Skeletal muscle satellite cell (primary cell): ENCODE measurements at regions not wholly inside any gene's neighbourhood (a gene's known extent, or its start where the extent isn't known, plus 50 kb on each side); places are given as distances from the start of the nearest gene placed in this dataset.

ENCODE experiments used
- H3K27me3 ChIP-seq: 2 replicates; pipeline ENCODE4 v1.7.0; 2013; ENCODE audit warnings: low read length; ENCODE audit not compliant: control insufficient read depth, insufficient read depth
- H3K36me3 ChIP-seq: 2 replicates; pipeline ENCODE4 v1.7.0; 2013; ENCODE audit warnings: mild to moderate bottlenecking, control low read depth, low read length; ENCODE audit not compliant: insufficient read depth
- H3K4me1 ChIP-seq: 2 replicates; pipeline ENCODE4 v1.7.0; 2013; ENCODE audit warnings: low read length; ENCODE audit not compliant: control insufficient read depth, insufficient read depth
- H3K4me2 ChIP-seq: 2 replicates; pipeline ENCODE4 v1.7.0; 2013; ENCODE audit warnings: mild to moderate bottlenecking, low read length
- H3K4me3 ChIP-seq: 2 replicates; pipeline ENCODE4 v1.7.0; 2013; ENCODE audit warnings: low read length
- H3K9ac ChIP-seq: 2 replicates; pipeline ENCODE4 v1.7.0; 2013; ENCODE audit warnings: mild to moderate bottlenecking, low read depth, low read length, moderate library complexity
- H3K9me3 ChIP-seq: replicated peaks from 2 replicates; pipeline ENCODE4 v1.7.0; 2013; ENCODE audit warnings: mild to moderate bottlenecking, control low read depth, low read length

DNA sequence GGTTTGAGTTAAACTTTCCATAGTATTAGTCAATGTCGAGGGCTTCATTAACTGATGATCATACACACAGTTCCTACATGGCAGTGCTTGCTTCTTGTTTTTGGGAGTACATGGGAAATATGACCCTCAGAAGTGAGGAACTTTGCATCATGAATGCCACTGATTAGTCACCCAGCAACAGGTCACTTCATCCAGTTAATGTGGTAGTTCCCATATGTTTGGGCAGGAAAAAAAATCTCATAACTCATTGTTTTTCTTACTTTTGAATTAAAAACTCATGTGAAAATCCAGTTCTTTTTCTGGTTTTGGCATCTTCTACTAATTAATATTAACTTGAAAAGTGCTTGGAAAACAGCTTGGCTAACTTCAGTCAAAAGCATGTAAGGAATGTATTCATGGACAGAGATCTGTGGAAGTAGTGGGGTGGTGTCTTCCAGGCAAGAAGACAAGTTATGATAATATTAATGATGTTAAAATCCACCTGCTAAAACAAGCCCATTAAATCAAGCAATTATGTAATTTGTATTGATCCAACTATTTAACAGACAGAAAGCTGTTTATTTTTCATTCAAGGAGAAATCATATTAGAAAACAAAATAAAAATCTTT is 309.1 kb upstream of the NAV3 start:
- Histone ChIP-seq H3K9ac (no peak overlapping the region), H3K4me2 (no peak overlapping the region), H3K9me3 (no peaks in the 10 kb centered on the region), H3K36me3 (no peaks in the 10 kb centered on the region), H3K27me3 (no peaks in the 10 kb centered on the region), H3K4me3 (no peak overlapping the region), H3K4me1 (no peaks in the 10 kb centered on the region)

DNA sequence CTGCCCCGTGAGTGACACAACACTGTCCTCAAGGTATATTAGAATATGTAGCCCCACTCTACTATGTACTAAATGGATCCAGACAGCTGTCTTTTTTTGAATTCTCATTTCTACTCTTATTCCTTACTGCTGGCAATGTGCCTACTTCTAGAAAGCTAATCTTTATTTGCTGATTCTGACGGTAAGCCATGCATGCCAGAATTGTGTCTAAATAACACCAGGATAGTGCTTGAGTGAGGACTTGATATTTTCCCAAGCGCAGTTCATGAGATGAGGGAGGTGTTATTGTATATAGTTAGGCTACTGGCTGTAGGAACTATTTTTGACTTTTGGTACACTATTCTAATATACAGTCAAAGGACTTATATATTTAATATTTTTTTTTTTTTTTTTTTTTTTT is 316.2 kb upstream of the NAV3 start:
- Histone ChIP-seq H3K36me3 (no peaks in the 10 kb centered on the region), H3K9me3 (no peaks in the 10 kb centered on the region), H3K4me3 (no peak overlapping the region), H3K4me1 (no peaks in the 10 kb centered on the region), H3K9ac (no peak overlapping the region), H3K4me2 (no peak overlapping the region), H3K27me3 (no peaks in the 10 kb centered on the region)

DNA sequence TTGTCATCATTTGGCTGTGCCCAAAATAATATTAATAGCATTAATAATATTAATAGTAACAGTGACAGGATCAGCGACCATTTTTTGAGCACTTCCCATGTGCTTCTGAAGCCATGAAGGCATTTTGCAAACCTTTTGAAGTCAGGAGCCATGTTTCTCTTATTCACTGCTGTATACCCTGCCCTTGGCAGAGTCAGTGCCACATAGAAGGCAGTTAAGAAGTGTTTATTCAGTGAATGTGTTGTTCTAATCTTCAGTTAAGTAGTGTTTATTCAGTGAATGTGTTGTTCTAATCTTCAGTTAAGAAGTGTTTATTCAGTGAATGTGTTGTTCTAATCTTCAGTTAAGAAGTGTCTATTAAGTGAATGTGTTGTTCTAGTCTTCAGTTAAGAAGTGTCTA is 319.7 kb upstream of the NAV3 start:
- H3K9ac ChIP-seq = no peak overlapping the region
- no peak overlapping the region for H3K4me3 ChIP-seq
- no peaks in the 10 kb centered on the region for H3K4me1 ChIP-seq
- H3K27me3 ChIP-seq = no peaks in the 10 kb centered on the region
- H3K4me2 ChIP-seq = no peak overlapping the region
- no peaks in the 10 kb centered on the region for H3K36me3 ChIP-seq
- no peaks in the 10 kb centered on the region for H3K9me3 ChIP-seq

DNA sequence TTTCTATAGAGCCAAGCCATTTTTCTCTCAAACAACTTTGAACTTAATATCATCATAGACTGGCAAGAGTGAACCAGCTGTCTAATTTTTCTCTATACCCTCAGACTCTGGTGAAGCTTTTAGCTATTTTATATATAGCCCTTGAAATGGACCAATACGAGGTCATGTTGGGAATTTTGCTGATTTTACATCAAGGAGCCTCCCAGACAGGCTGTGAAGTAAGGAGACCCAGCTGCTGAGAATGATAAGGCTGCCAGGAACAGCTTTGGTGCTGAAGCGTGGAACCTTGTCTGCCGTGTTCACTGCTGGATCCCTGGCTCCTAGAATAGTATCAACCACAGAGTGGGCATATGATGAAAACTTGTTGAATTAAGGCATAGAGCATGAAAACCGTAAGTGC is 326.2 kb upstream of the NAV3 start:
- Histone ChIP-seq H3K27me3 (no peaks in the 10 kb centered on the region), H3K4me2 (no peak overlapping the region), H3K9ac (no peak overlapping the region), H3K9me3 (no peaks in the 10 kb centered on the region), H3K4me3 (no peak overlapping the region), H3K4me1 (no peaks in the 10 kb centered on the region), H3K36me3 (no peaks in the 10 kb centered on the region)

DNA sequence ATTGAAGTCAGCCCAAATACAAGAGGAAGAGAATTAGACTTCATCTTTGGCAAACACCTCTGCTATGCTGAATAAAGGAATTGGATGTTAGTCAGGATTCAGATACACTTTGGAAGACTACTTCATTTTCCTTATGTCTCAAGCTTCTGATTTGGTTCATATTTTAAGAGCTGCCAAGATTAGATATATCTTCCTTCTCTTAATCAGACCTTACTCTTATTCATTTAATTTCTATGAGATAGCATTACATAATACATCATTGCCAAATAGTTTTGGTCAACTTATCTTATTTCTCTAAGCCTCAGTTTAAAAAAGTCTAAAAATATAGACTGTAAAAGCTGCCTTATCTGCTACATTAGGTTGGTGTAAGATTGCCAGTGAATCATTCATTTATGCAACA is 330.6 kb upstream of the NAV3 start:
- Histone ChIP-seq H3K9ac (no peak overlapping the region), H3K27me3 (no peaks in the 10 kb centered on the region)

DNA sequence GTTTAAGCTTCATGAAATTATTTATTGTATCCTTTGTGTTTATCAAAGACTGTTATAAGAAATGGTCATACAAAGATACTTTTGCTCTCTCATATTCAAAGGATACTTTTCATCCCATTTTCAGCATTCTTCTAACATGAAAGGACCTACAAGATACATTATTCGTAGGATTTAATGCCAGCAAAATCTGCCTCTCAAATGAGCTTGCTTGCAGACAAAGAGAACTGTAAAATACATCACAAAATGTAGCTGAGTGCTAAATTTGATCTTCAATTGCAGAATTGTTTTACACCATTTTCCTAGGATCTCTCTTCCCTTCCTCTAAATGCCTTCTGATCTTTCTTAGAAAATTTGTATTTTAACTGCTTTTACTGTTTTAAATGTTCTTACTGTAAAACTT is 333.0 kb upstream of the NAV3 start:
- H3K4me1 ChIP-seq = no peaks in the 10 kb centered on the region
- H3K4me3 ChIP-seq = no peak overlapping the region
- H3K9ac ChIP-seq = no peak overlapping the region
- no peaks in the 10 kb centered on the region for H3K36me3 ChIP-seq
- H3K27me3 ChIP-seq = no peaks in the 10 kb centered on the region
- H3K4me2 ChIP-seq = no peak overlapping the region
- H3K9me3 ChIP-seq = no peaks in the 10 kb centered on the region

More for the DNA sequence above, 330.6 kb upstream of the NAV3 start:
- Histone ChIP-seq H3K4me1 (no peaks in the 10 kb centered on the region), H3K4me2 (no peak overlapping the region), H3K9me3 (no peaks in the 10 kb centered on the region), H3K4me3 (no peak overlapping the region), H3K36me3 (no peaks in the 10 kb centered on the region)

DNA sequence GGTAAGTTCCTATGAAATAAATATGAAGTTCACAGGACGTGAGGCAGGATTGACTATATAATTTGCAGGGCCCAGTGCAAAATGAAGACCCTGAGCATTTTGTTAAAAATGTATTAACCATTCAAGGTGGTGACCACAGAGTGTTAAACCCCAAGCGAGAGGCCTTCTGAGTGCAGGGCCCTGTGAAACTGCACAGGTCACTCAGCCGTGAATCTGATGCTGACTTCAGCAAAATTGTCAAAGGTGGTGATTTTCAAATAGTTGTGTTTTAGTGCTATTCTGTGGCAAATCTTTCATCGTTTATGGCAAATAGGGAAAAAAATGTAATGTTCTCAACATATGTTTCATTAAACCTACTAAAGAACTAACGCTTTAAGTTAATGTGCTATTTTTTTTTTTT is 334.0 kb upstream of the NAV3 start:
- no peak overlapping the region for H3K4me2 ChIP-seq
- no peak overlapping the region for H3K9ac ChIP-seq
- H3K4me1 ChIP-seq = no peaks in the 10 kb centered on the region
- H3K4me3 ChIP-seq = no peak overlapping the region
- no peaks in the 10 kb centered on the region for H3K9me3 ChIP-seq
- H3K27me3 ChIP-seq = no peaks in the 10 kb centered on the region
- H3K36me3 ChIP-seq = no peaks in the 10 kb centered on the region

DNA sequence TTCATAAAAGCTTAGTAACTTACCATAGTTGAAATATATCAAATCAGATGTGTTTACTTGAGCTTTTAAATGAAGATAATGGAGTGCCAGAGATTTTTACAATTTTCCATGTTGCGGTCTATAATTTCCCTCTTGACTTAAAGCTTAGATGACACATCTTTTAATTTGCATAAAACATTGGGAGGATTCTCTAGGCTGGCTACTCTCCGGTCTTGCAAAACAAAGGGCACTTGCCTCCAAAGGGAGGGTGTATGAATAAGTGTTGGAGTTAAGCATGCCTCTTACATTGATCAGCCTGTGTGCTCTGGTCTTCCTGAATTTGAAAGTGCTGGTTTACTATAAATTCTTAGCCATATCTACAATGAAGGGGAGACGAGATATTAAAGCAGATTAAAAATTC is 336.4 kb upstream of the NAV3 start:
- no peaks in the 10 kb centered on the region for H3K4me1 ChIP-seq
- H3K4me2 ChIP-seq = no peak overlapping the region
- no peak overlapping the region for H3K4me3 ChIP-seq
- no peak overlapping the region for H3K9ac ChIP-seq
- no peaks in the 10 kb centered on the region for H3K9me3 ChIP-seq
- no peaks in the 10 kb centered on the region for H3K27me3 ChIP-seq
- no peaks in the 10 kb centered on the region for H3K36me3 ChIP-seq

DNA sequence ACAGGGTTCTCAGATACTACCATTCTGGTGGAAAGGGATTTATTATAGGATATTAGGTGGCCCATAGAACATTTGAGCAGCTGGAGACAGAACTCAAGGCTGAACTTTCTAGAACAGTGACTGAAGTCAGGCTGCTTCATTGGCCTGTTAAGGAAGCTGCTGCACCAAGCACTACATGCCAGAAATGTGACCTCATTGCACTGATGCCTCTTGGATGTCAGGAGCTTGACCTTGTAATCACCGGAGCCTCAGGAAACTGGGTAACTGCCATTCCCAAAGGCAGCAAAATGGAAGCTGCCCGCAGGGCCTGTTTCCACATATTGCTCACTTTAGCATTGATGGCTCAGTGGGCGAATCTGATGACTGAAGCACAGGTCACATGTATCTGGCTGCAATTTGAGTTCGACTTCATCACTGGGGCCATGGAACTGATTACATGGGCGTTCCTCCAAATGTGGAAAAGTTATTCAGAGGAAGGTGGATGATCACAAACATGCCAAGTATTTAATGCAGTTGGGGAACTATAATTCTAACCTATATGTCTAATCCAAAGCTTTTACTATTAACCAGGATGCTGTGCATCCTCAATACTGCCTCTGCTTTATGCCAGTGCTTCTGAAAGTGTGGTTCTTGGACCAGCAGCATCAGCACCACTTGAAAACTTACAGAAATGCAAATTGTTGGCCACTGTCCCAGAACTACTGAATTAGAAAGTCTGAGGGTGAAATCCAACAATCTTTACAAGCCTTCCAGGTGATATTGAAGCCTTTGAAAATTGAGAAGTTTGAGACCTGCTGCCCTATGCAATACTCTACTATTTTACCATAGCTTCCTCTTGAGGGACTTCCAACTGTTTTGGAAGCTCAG is 337.2 kb upstream of the NAV3 start:
- no peaks in the 10 kb centered on the region for H3K27me3 ChIP-seq

DNA sequence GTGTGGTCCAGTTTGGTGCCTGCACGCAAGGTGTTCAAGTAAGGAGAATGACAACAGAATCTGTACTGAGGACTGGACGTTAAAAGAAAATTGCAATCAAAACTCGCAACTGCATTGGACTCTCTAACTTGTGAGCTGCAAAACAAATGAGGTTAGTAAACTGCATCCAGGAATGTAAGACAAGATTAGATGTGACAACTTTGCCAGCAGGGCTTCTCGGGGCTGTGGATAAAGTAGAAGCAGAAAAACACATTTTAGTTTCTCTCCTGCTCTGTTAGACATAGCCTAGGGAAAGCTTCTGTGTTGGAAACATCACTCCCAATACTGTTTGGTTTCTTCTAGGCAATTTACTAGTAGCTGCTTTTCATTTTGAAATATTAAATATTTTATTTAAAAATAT is 338.2 kb upstream of the NAV3 start:
- H3K9me3 ChIP-seq = no peaks in the 10 kb centered on the region
- H3K4me1 ChIP-seq = peaks cover 5% of the 10 kb centered on the region
- no peaks in the 10 kb centered on the region for H3K36me3 ChIP-seq
- no peak overlapping the region for H3K4me2 ChIP-seq
- no peak overlapping the region for H3K4me3 ChIP-seq
- no peaks in the 10 kb centered on the region for H3K27me3 ChIP-seq
- no peak overlapping the region for H3K9ac ChIP-seq

More for the DNA sequence above, 337.2 kb upstream of the NAV3 start:
- Histone ChIP-seq H3K4me2 (no peak overlapping the region), H3K9ac (no peak overlapping the region), H3K4me1 (peaks cover under 1% of the 10 kb centered on the region), H3K9me3 (no peaks in the 10 kb centered on the region), H3K36me3 (no peaks in the 10 kb centered on the region), H3K4me3 (no peak overlapping the region)

DNA sequence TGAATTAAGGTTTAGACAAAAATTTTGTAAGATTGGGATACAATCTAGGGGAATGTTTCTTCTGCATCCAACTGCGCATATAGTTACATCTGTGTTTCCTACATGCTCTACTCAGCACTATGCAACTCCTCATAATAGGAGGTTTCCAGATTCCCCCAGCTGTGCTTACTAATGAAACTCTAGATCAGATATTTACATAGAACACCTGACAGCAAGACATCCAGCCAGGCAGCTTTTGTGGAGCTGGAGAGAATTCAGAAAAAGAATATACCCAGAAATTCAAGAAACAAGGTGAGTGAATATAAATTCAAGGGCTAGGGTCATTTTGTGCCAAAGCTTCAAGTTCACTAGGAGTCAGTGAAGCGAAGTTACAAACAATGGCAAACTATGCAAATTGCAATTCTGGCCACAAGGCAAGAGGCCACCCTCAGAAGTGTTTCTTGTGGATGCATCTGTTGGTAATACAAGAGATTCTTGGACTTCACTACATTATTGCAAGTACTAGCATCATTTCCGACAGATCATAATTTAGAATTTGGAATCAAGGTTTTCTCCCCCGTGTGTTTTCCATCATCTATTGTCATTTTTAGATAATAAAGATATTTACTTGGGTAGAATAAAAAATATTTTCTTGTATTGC is 341.2 kb upstream of the NAV3 start:
- Histone ChIP-seq H3K9me3 (no peaks in the 10 kb centered on the region), H3K27me3 (no peaks in the 10 kb centered on the region), H3K9ac (no peak overlapping the region), H3K36me3 (no peaks in the 10 kb centered on the region), H3K4me1 (peaks cover 5% of the 10 kb centered on the region), H3K4me2 (no peak overlapping the region), H3K4me3 (no peak overlapping the region)
